Gastrocnemius medialis (tissue), 4 donors: ENCODE measurements at regions not wholly inside any gene's neighbourhood (a gene's known extent, or its start where the extent isn't known, plus 50 kb on each side); places are given as distances from the start of the nearest gene placed in this dataset.

ENCODE experiments used
- ATAC-seq, 2 donors: fragments of 150-250 bp; one replicate each; pipeline ENCODE4 v1.9.1; 2016
- DNase-seq, 2 donors: peaks; one replicate each; pipeline ENCODE4 v3.0.0-alpha.2; 2019
- H3K27ac ChIP-seq, 4 donors: fragments of 200-600 bp; sonication (generic); 1 replicate in 1 of 4; 2 replicates in 3 of 4; pipeline ENCODE4 v1.5.1; 2016 to 2018; ENCODE audit warnings: mild to moderate bottlenecking in 2 of 4, moderate library complexity in 1 of 4
- H3K27me3 ChIP-seq, 3 donors: fragments of 200-600 bp; sonication (generic) in 2 of 3; 1 replicate in 1 of 3; 2 replicates in 2 of 3; pipeline versions ENCODE4 v1.5.1 to v1.6.0; 2016 to 2019; ENCODE audit warnings: mild to moderate bottlenecking in 1 of 3, moderate library complexity in 1 of 3
- H3K36me3 ChIP-seq, 2 donors: fragments of 200-600 bp; sonication (generic) in 1 of 2; one replicate each; pipeline ENCODE4 v1.5.1; 2017 to 2018
- H3K4me1 ChIP-seq, 2 donors: fragments of 200-600 bp; sonication (generic) in 1 of 2; one replicate each; pipeline ENCODE4 v1.5.1; 2016 to 2017; ENCODE audit warnings: mild to moderate bottlenecking in 2 of 2
- H3K4me3 ChIP-seq, 4 donors: fragments of 200-600 bp; sonication (generic) in 3 of 4; 1 replicate in 1 of 4; 2 replicates in 3 of 4; pipeline ENCODE4 v1.5.1; 2016 to 2019; ENCODE audit warnings: mild to moderate bottlenecking in 2 of 4
- H3K9me3 ChIP-seq, 3 donors: fragments of 200-600 bp; sonication (generic) in 2 of 3; 1 replicate in 1 of 3; 2 replicates in 2 of 3; pipeline ENCODE4 v1.5.1; 2016 to 2019
- POLR2A ChIP-seq, 2 donors: fragments of 450-650 bp; IDR thresholded peaks; one replicate each; pipeline ENCODE4 v1.6.1; 2017; ENCODE audit warnings: antibody characterized with exemption in 2 of 2, mild to moderate bottlenecking in 2 of 2, moderate library complexity in 2 of 2
- in situ Hi-C, 4 donors: fragments of 200-750 bp; cut with MboI; loops; one replicate each; pipeline versions ENCODE4 v1.15.0 to v1.8.0; 2017; ENCODE audit warnings: low sequenced_read_pairs in 4 of 4
- intact Hi-C: fragments of 100-400 bp; cut with DNase I; formaldehyde crosslinking; loops from one replicate; pipeline ENCODE4 v1.15.1; 2023; ENCODE audit warnings: low total_unique reads
- TF ChIP-seq, protein P1 (sequence below), 5 experiments: fragments of 450-650 bp in 3 of 5; fragments of 200-600 bp in 2 of 5; sonication (generic) in 2 of 5; IDR thresholded peaks in 4 of 5; conservative IDR thresholded peaks in 1 of 5; 1 replicate in 4 of 5; 2 replicates in 1 of 5; pipeline ENCODE4 v1.5.1; 2016 to 2019; ENCODE audit warnings: antibody characterized with exemption in 5 of 5, mild to moderate bottlenecking in 3 of 5, moderate library complexity in 3 of 5

DNA sequence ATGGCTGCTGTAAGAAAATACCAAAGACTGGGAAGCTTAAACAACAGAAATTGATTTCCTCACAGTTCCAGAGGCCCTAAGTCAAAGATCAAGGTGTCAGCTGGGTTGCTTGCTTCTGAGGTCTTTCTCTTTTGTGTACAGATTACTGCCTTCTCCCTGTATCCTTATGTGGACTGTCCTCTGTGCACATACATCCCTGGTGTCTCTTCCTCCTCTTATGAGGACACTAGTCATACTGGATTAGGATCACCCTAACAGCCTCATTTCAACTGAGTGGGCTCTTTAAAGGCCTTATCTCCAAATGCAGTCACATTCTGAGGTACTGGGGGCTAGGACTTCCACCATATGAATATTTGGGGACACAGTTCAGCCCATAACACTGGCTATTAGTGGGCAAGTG is 130.0 kb upstream of the DTNBP1 start:
- H3K4me1 ChIP-seq: peaks cover 57 to 61% of the 10 kb centered on the region in 2 donors

DNA sequence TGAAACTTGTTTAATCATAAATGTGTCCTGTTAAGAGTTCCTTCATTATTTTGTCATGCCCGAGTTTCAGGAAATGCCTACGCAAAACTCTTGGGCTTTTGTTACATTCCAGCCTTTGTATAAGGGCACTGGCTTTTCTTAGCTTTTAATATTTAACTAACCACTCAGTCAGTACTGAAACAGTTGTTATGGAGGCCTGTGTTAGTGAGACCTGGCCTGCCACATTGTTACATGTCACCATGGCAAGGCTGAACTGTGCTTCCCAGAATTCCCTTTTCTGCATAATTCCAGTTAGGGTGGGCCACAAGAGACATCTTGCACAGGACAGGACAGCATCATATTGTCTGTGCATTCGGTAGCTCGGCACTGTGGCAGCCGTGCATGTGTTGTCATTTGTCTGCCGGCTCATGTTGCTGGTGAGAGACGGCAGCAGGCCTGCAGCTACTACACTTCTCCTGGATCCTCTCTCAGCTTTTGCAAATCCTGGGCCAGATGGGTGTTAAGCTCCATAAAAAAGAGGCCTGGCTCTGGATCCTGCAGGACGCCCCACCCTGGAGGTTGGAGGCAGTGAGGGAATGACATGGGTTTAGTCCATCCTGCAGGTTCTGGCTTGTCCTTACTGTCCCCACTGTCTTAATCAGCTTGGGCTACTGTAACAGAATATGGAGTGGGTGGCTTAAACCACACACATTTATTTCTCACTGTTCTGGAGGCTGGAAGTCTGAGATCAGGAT is 128.8 kb upstream of the DTNBP1 start:
- peak overlapping the region in 3 of 4 donors; percentile 77 to 83 (median 79) for H3K27ac ChIP-seq
- H3K27me3 ChIP-seq: no peaks in the 10 kb centered on the region
- in situ Hi-C loops: no loop called here
- DNase-seq: peak in 1 of 2 donors; percentile 39
- H3K4me3 ChIP-seq: no peak overlapping the region
- H3K4me1 ChIP-seq: peaks cover 45 to 50% of the 10 kb centered on the region in 2 donors
- ATAC-seq: peak in 1 of 2 donors; percentile 18
- intact Hi-C loops: loop anchor here (2.0 to 5.0 kb wide), 4 partner anchors 93 to 336 kb away; partner anchors contain the start of gene MYLIP
- TF ChIP-seq, protein P1, sequence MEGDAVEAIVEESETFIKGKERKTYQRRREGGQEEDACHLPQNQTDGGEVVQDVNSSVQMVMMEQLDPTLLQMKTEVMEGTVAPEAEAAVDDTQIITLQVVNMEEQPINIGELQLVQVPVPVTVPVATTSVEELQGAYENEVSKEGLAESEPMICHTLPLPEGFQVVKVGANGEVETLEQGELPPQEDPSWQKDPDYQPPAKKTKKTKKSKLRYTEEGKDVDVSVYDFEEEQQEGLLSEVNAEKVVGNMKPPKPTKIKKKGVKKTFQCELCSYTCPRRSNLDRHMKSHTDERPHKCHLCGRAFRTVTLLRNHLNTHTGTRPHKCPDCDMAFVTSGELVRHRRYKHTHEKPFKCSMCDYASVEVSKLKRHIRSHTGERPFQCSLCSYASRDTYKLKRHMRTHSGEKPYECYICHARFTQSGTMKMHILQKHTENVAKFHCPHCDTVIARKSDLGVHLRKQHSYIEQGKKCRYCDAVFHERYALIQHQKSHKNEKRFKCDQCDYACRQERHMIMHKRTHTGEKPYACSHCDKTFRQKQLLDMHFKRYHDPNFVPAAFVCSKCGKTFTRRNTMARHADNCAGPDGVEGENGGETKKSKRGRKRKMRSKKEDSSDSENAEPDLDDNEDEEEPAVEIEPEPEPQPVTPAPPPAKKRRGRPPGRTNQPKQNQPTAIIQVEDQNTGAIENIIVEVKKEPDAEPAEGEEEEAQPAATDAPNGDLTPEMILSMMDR (IDR thresholded peaks at IDR 0.05 in 4 of 5, conservative IDR thresholded peaks at IDR 0.05 in 1 of 5): no peak
- no peak for TF ChIP-seq POLR2A (IDR thresholded peaks at IDR 0.05)
- no peaks in the 10 kb centered on the region for H3K36me3 ChIP-seq
- no peaks in the 10 kb centered on the region for H3K9me3 ChIP-seq

More for the DNA sequence above, 130.0 kb upstream of the DTNBP1 start:
- Histone ChIP-seq H3K27me3 (no peaks in the 10 kb centered on the region), H3K4me3 (no peak overlapping the region), H3K36me3 (no peaks in the 10 kb centered on the region), H3K27ac (peak overlapping the region; percentile 52 to 83 (median 78)), H3K9me3 (no peaks in the 10 kb centered on the region)
- in situ Hi-C loops: no loop called here
- intact Hi-C loops: loop anchor here (2.0 to 5.0 kb wide), 4 partner anchors 92 to 334 kb away; partner anchors contain the start of gene MYLIP
- DNase-seq: no peak
- TF ChIP-seq POLR2A (IDR thresholded peaks at IDR 0.05): no peak
- TF ChIP-seq, protein P1 (IDR thresholded peaks at IDR 0.05 in 4 of 5, conservative IDR thresholded peaks at IDR 0.05 in 1 of 5): no peak
- no peak for ATAC-seq

DNA sequence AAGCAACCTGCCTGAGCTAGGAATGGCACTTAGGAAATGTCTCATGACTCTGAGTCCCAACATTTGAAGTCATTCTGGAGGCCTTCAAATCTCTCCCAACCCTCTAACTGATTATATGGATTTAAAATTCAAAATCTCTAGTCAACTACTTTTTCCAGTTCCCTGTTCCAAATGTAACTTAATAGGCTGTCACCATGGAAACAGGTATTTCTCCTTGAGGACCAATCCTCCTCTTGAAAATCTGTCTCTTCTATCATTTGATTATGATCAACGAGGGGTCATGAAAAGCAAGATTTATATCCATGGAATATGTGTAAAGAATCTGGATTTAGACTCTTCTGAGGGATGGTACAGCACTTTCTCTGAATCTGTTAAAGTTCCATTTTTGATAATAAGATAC is 127.3 kb upstream of the DTNBP1 start:
- no peak overlapping the region for H3K27ac ChIP-seq
- H3K9me3 ChIP-seq: no peaks in the 10 kb centered on the region
- DNase-seq (no peak), ATAC-seq (no peak)
- no peaks in the 10 kb centered on the region for H3K27me3 ChIP-seq
- TF ChIP-seq, protein P1 (IDR thresholded peaks at IDR 0.05 in 4 of 5, conservative IDR thresholded peaks at IDR 0.05 in 1 of 5): no peak
- TF ChIP-seq POLR2A (IDR thresholded peaks at IDR 0.05): no peak
- H3K4me3 ChIP-seq: no peak overlapping the region
- no peaks in the 10 kb centered on the region for H3K36me3 ChIP-seq
- intact Hi-C loops (loop anchor here (5.0 kb wide), 3 partner anchors 98 to 337 kb away; partner anchors contain the start of gene MYLIP), in situ Hi-C loops (no loop called here)
- H3K4me1 ChIP-seq: peaks cover 35 to 40% of the 10 kb centered on the region in 2 donors

DNA sequence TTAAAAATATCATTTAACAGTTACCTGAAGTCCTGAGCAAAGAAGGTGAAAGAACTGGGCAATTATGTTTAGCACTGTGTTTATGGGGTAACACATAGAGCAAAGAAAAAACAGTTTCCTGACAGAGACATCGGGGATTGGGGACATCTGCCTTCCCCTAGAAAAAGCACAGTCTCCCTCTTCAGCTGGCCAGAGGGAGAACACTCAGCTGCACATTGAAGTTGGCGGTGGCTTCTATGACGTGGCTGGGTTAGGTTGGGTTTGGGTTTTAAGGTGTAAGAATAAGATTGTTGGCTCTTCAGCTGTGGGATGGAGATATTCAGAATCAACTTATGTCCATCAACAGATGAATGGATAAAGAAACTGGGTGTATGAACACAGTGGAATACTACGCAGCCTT is 124.0 kb upstream of the DTNBP1 start:
- H3K36me3 ChIP-seq: no peaks in the 10 kb centered on the region
- no peak for TF ChIP-seq POLR2A (IDR thresholded peaks at IDR 0.05)
- TF ChIP-seq, protein P1 (IDR thresholded peaks at IDR 0.05 in 4 of 5, conservative IDR thresholded peaks at IDR 0.05 in 1 of 5): no peak
- in situ Hi-C loops: no loop called here
- no peak overlapping the region for H3K27ac ChIP-seq
- intact Hi-C loops: no loop called here
- peaks cover 8 to 11% of the 10 kb centered on the region in 2 donors for H3K4me1 ChIP-seq
- no peaks in the 10 kb centered on the region for H3K27me3 ChIP-seq
- H3K9me3 ChIP-seq: no peaks in the 10 kb centered on the region
- DNase-seq (no peak), ATAC-seq (no peak)
- H3K4me3 ChIP-seq: no peak overlapping the region
